K562 (cell line): ENCODE measurements at regions not wholly inside any gene's neighbourhood (a gene's known extent, or its start where the extent isn't known, plus 50 kb on each side); places are given as distances from the start of the nearest gene placed in this dataset.
A peak's percentile ranks its signal among the peaks of the same experiment; 100 is the strongest.

Experiments used
- ATAC-seq: fragments of 200-7000 bp; cut with Tn5 transposase; 3 replicates; pipeline ENCODE4 v1.9.1; 2020; ENCODE audit warnings: moderate library complexity
- BruUV-seq: library from RNA; stranded (reverse); fragments of 400-500 nt; replicated peaks from 2 replicates; lab custom pipeline; 2021; lab: Mats Ljungman, UMichigan
- CTCF ChIA-PET: fragments of 300-600 bp; formaldehyde crosslinking; extraction: SDS; loops from one replicate; lab custom pipeline; 2021; ENCODE audit warnings: low intra/inter-chr PET ratio; lab: Yijun Ruan, JAX
- POLR2A ChIA-PET: fragments of 300-600, 350-650 bp; sonication (Branson Sonifier 250); formaldehyde crosslinking; extraction: SDS; loops from one replicate; lab custom pipeline; 2021; ENCODE audit warnings: antibody characterized with exemption, inconsistent platforms; lab: Yijun Ruan, JAX
- DNase-seq, 4 experiments: peaks; one replicate each; pipeline versions ENCODE4 v3.0.0 to v3.0.0-alpha.2; 2011 to 2018; ENCODE audit warnings: low spot score in 3 of 4, mixed read lengths in 3 of 4; ENCODE audit errors: extremely low read depth in 1 of 4
- FAIRE-seq: peaks from 2 replicates; lab custom pipeline; 2011; peaks lifted over from hg19 to GRCh38; lab: Jason Lieb, UNC
- H2AFZ ChIP-seq: 2 replicates; pipeline ENCODE4 v1.6.0; 2011; ENCODE audit warnings: low read depth, low read length, control low read depth, inconsistent platforms
- H3K27ac ChIP-seq: fragments of 200-600 bp; 3 replicates; pipeline ENCODE4 v1.8.0; 2011; ENCODE audit warnings: low read depth, mild to moderate bottlenecking, control low read depth, inconsistent platforms, low read length, moderate library complexity, mixed read lengths; ENCODE audit errors: extremely low read depth
- H3K27me3 ChIP-seq, 2 experiments: fragments of 300-600 bp in 1 of 2; 2 replicates in 1 of 2; 3 replicates in 1 of 2; pipeline versions ENCODE4 v1.6.0 to v1.8.0; 2011; ENCODE audit warnings: inconsistent platforms in 2 of 2, low read length in 2 of 2, mild to moderate bottlenecking in 1 of 2, mixed read lengths in 1 of 2, moderate library complexity in 1 of 2; ENCODE audit not compliant: control insufficient read depth in 2 of 2, insufficient read depth in 2 of 2
- H3K36me3 ChIP-seq: fragments of 300-600 bp; 3 replicates; pipeline ENCODE4 v1.8.0; 2011; ENCODE audit warnings: mild to moderate bottlenecking, low read length, inconsistent platforms; ENCODE audit not compliant: control insufficient read depth, insufficient read depth
- H3K4me1 ChIP-seq, 2 experiments: fragments of 200-600 bp in 1 of 2; replicated peaks in 1 of 2; 2 replicates in 1 of 2; 3 replicates in 1 of 2; pipeline versions ENCODE4 v1.5.1 to v1.8.0; 2011; ENCODE audit warnings: inconsistent platforms in 2 of 2, low read length in 2 of 2, mild to moderate bottlenecking in 1 of 2, mixed read lengths in 1 of 2, moderate library complexity in 1 of 2; ENCODE audit not compliant: control insufficient read depth in 2 of 2, insufficient read depth in 2 of 2
- H3K4me2 ChIP-seq: 2 replicates; pipeline ENCODE4 v1.6.1; 2011; ENCODE audit warnings: low read length, control low read depth, inconsistent platforms, mixed read lengths; ENCODE audit not compliant: insufficient read depth
- H3K4me3 ChIP-seq: fragments of 200-600 bp; sonication (generic), shearing (Covaris generic); 2 replicates; pipeline ENCODE4 v1.5.1; 2016; ENCODE audit warnings: control low read depth, inconsistent platforms
- H3K79me2 ChIP-seq: fragments of 200-600 bp; 3 replicates; pipeline ENCODE4 v1.8.0; 2011; ENCODE audit warnings: low read length, inconsistent platforms; ENCODE audit not compliant: control insufficient read depth, insufficient read depth
- H3K9ac ChIP-seq, 2 experiments: 2 replicates each; pipeline versions ENCODE4 v1.6.0 to v1.6.1; 2011; ENCODE audit warnings: low read depth in 2 of 2, low read length in 2 of 2, control low read depth in 1 of 2, inconsistent platforms in 1 of 2, mild to moderate bottlenecking in 1 of 2, mixed read lengths in 1 of 2; ENCODE audit not compliant: insufficient read depth in 1 of 2
- H3K9me1 ChIP-seq: one replicate; pipeline ENCODE4 v1.6.0; 2011; ENCODE audit warnings: inconsistent platforms, mild to moderate bottlenecking, low read length, moderate library complexity; ENCODE audit not compliant: control insufficient read depth, insufficient read depth
- H3K9me3 ChIP-seq: replicated peaks from 2 replicates; pipeline ENCODE4 v1.5.1; 2011; ENCODE audit warnings: low read depth, low read length, inconsistent platforms; ENCODE audit not compliant: control insufficient read depth, insufficient read depth
- H4K20me1 ChIP-seq: replicated peaks from 2 replicates; pipeline ENCODE4 v1.6.1; 2011; ENCODE audit warnings: low read length, inconsistent platforms, mixed read lengths; ENCODE audit not compliant: control insufficient read depth, insufficient read depth
- FOXJ2 ChIP-seq: fragments of 200-800 bp; sonication (Bioruptor generic); IDR thresholded peaks from 2 replicates; pipeline ENCODE4 v1.6.1; 2016; ENCODE audit warnings: missing genetic modification characterization, missing compliant biosample characterization
- HDAC2 ChIP-seq: fragments of 450-650 bp; IDR thresholded peaks from 2 replicates; pipeline ENCODE4 v1.6.1; 2016; ENCODE audit warnings: mild to moderate bottlenecking
- KDM2B ChIP-seq: fragments of 250-450 bp; sonication (Bioruptor Pico); IDR thresholded peaks from 2 replicates; pipeline ENCODE4 v1.8.0; 2021; ENCODE audit warnings: mild to moderate bottlenecking, moderate library complexity
- MBD1 ChIP-seq: fragments of 250-450 bp; sonication (Bioruptor Pico); IDR thresholded peaks from 2 replicates; pipeline ENCODE4 v1.8.0; 2022; ENCODE audit warnings: inconsistent platforms
- MCM5 ChIP-seq: fragments of 450-650 bp; IDR thresholded peaks from 2 replicates; pipeline ENCODE4 v1.6.1; 2016; ENCODE audit warnings: low read depth
- NFYB ChIP-seq: IDR thresholded peaks from 2 replicates; pipeline ENCODE4 v1.6.1; 2011; ENCODE audit warnings: mild to moderate bottlenecking, moderate library complexity; ENCODE audit not compliant: insufficient read length; ENCODE audit errors: extremely low read depth
- NUFIP1 ChIP-seq: fragments of 450-650 bp; IDR thresholded peaks from 2 replicates; pipeline ENCODE4 v1.6.1; 2018; ENCODE audit not compliant: partially characterized antibody
- PKNOX1 ChIP-seq: fragments of 450-650 bp; IDR thresholded peaks from 2 replicates; pipeline ENCODE4 v1.6.1; 2016
- RUNX1 ChIP-seq: sonication (generic); IDR thresholded peaks from 2 replicates; pipeline ENCODE4 v1.6.1; 2016; ENCODE audit warnings: antibody characterized with exemption, low read depth
- YY1 ChIP-seq, 3 experiments: IDR thresholded peaks; 2 replicates each; pipeline ENCODE4 v1.6.1; 2011; ENCODE audit warnings: low read length in 2 of 3, mild to moderate bottlenecking in 2 of 3, moderate library complexity in 2 of 3, borderline replicate concordance in 1 of 3, control low read depth in 1 of 3, low read depth in 1 of 3; ENCODE audit not compliant: insufficient read depth in 3 of 3, insufficient replicate concordance in 2 of 3, control insufficient read depth in 1 of 3, insufficient read length in 1 of 3; ENCODE audit errors: extremely low read depth in 1 of 3
- WGBS: fragments of 100-300 bp; shearing (Covaris generic); methylation state at CpG from one replicate; pipeline ENCODE4 v1.1.6; 2016; ENCODE audit warnings: low coverage, mixed read lengths; ENCODE audit not compliant: insufficient coverage; ENCODE audit errors: missing lambda C conversion rate; 5-methylcytosine and 5-hydroxymethylcytosine counted together
- in situ Hi-C: fragments of 300-500 bp; cut with MboI; formaldehyde crosslinking; loops from 4 replicates; pipeline ENCODE4 v1.15.0; 2018; ENCODE audit warnings: inconsistent platforms, mixed read lengths
- intact Hi-C: fragments of 100-400 bp; cut with micrococcal nuclease; formaldehyde crosslinking; loops from 2 replicates; pipeline ENCODE4 v1.14.2; 2022
- TF ChIP-seq, protein P1 (sequence below), 2 experiments: IDR thresholded peaks; 2 replicates each; pipeline ENCODE4 v1.6.1; 2012; ENCODE audit warnings: improper control_type of control experiment in 2 of 2, low read depth in 2 of 2, low read length in 2 of 2, borderline replicate concordance in 1 of 2
- TF ChIP-seq, protein P2 (sequence below): fragments of 450-650 bp; formaldehyde crosslinking; conservative IDR thresholded peaks from 2 replicates; pipeline ENCODE4 v1.4.0; 2022; ENCODE audit warnings: mild to moderate bottlenecking, missing genetic modification characterization

- Histone ChIP-seq H2AFZ (peak overlapping the region; percentile 60; the same call in 1 of the 2 replicates), H3K36me3 (no peaks in the 10 kb centered on the region), H3K4me3 (no peak overlapping the region), H3K79me2 (no peaks in the 10 kb centered on the region), H3K9ac (no peak overlapping the region), H3K4me1 (no peaks in the 10 kb centered on the region), H4K20me1 (no peaks in the 10 kb centered on the region), H3K4me2 (peak overlapping the region; percentile 9; the same call in 1 of the 2 replicates), H3K9me1 (no peaks in the 10 kb centered on the region), H3K27ac (no peak overlapping the region), H3K9me3 (no peaks in the 10 kb centered on the region), H3K27me3 (no peaks in the 10 kb centered on the region)
- no peak for TF ChIP-seq FOXJ2 (tag)
- no peak for TF ChIP-seq MCM5
- no peak for TF ChIP-seq HDAC2
- TF ChIP-seq PKNOX1 = peak; percentile 60
- no peak for TF ChIP-seq MBD1 (CRISPR knock-in tag)
- peak in 1 of 3 experiments; percentile 74 for TF ChIP-seq YY1 (IDR thresholded peaks at IDR 0.05; ENCODE audit: borderline replicate concordance in 1 of 3, control insufficient read depth in 1 of 3, extremely low read depth in 1 of 3, insufficient read depth in 3 of 3, insufficient read length in 1 of 3, insufficient replicate concordance in 2 of 3, low read depth in 1 of 3, low read length in 2 of 3)
- TF ChIP-seq, protein P1, sequence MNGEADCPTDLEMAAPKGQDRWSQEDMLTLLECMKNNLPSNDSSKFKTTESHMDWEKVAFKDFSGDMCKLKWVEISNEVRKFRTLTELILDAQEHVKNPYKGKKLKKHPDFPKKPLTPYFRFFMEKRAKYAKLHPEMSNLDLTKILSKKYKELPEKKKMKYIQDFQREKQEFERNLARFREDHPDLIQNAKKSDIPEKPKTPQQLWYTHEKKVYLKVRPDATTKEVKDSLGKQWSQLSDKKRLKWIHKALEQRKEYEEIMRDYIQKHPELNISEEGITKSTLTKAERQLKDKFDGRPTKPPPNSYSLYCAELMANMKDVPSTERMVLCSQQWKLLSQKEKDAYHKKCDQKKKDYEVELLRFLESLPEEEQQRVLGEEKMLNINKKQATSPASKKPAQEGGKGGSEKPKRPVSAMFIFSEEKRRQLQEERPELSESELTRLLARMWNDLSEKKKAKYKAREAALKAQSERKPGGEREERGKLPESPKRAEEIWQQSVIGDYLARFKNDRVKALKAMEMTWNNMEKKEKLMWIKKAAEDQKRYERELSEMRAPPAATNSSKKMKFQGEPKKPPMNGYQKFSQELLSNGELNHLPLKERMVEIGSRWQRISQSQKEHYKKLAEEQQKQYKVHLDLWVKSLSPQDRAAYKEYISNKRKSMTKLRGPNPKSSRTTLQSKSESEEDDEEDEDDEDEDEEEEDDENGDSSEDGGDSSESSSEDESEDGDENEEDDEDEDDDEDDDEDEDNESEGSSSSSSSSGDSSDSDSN (IDR thresholded peaks at IDR 0.05; ENCODE audit: borderline replicate concordance in 1 of 2, low read depth in 2 of 2, low read length in 2 of 2) = no peak
- no peak for TF ChIP-seq NFYB
- TF ChIP-seq, protein P2, sequence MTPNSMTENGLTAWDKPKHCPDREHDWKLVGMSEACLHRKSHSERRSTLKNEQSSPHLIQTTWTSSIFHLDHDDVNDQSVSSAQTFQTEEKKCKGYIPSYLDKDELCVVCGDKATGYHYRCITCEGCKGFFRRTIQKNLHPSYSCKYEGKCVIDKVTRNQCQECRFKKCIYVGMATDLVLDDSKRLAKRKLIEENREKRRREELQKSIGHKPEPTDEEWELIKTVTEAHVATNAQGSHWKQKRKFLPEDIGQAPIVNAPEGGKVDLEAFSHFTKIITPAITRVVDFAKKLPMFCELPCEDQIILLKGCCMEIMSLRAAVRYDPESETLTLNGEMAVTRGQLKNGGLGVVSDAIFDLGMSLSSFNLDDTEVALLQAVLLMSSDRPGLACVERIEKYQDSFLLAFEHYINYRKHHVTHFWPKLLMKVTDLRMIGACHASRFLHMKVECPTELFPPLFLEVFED = no peak
- TF ChIP-seq RUNX1 = no peak
- TF ChIP-seq NUFIP1 = no peak
- no peak for TF ChIP-seq KDM2B (CRISPR knock-in tag)
- 5% methylated on average over 10 of the region's 11 CpGs for WGBS
- ChIA-PET CTCF (no interaction called here), POLR2A (no interaction called here)
- ATAC-seq (peak; percentile 66), FAIRE-seq (no peak), DNase-seq (peak in 1 of 4 experiments; percentile 16)
- intact Hi-C loops (no loop called here), in situ Hi-C loops (no loop called here)
- no TSS peak for BruUV-seq
Measured at GRCh38 chr12:28830491-28830890, 318.6 kb upstream of the FAR2 start.
